T-helper 2 cell treated with Interferon-gamma antibody and Interleukin-4, amounts not matched to agents 5 μg/mL and 100 μg/mL, for 36 hours (primary cell): ENCODE measurements at regions not wholly inside any gene's neighbourhood (a gene's known extent, or its start where the extent isn't known, plus 50 kb on each side); places are given as distances from the start of the nearest gene placed in this dataset.
"Not testable (repeated sequence)": the region's sequence is repeated elsewhere in the genome, so short reads cannot be mapped to it uniquely, and the experiment has no call there.

Experiments used
- DNase-seq: peaks from one replicate; pipeline ENCODE4 v3.0.0; 2021; ENCODE audit warnings: low spot score
- H3K27ac Mint-ChIP-seq: one replicate; pipeline ENCODE4 v1.8.0; 2021; ENCODE audit warnings: mild to moderate bottlenecking, mixed read lengths
- H3K27me3 Mint-ChIP-seq: one replicate; pipeline ENCODE4 v1.8.0; 2021; ENCODE audit warnings: low read depth, mixed read lengths
- H3K36me3 Mint-ChIP-seq: one replicate; pipeline ENCODE4 v1.8.0; 2021; ENCODE audit warnings: low read depth, mixed read lengths
- H3K4me1 Mint-ChIP-seq: one replicate; pipeline ENCODE4 v1.8.0; 2021; ENCODE audit warnings: low read depth, mixed read lengths
- H3K4me3 Mint-ChIP-seq: one replicate; pipeline ENCODE4 v1.8.0; 2022; ENCODE audit warnings: mild to moderate bottlenecking, moderate library complexity, mixed read lengths
- H3K9me3 Mint-ChIP-seq: one replicate; pipeline ENCODE4 v1.8.0; 2021; ENCODE audit warnings: mixed read lengths

DNA sequence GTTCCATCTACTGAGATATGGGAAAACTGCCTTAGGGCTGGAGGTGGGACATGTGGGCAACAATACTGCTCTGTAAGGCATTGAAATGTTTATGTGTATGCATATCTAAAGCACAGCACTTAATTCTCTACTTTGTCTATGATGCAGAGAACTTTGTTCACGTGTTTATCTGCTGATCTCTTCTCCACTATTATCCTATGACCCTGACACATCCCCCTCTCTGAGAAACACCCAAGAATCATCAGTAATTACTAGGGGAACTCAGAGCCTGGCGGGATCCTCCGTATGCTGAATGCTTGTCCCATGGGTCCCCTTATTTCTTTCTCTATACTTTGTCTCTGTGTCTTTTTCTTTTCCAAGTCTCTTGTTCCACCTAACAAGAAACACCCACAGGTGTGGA lies 63.8 kb downstream of the OR4A15 start:
- DNase-seq, H3K4me1 Mint-ChIP-seq, H3K4me3 Mint-ChIP-seq, H3K27me3 Mint-ChIP-seq, H3K27ac Mint-ChIP-seq, H3K36me3 Mint-ChIP-seq: not testable (repeated sequence)
- H3K9me3 Mint-ChIP-seq: peaks cover 40% of the 10 kb centered on the region

DNA sequence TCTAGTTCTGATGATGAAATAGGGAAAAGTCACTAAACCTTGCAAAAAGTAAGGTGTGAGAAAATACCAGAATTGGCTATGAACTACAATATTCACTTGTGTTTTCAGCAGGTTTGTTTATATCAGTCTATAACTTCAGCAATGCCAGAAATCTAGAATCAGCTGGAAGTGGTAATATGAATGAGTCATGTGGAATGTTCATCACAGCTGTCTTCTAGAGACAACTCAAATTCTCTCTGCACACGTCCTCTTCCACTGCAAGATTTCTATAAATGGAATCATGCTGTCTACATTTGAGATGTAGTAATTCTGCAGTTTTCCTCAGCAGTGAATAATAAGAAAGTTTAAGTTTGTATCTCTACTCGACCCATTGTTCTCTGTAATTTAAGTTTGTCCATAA lies 89.9 kb downstream of the OR4A15 start:
- H3K27ac Mint-ChIP-seq: no peak overlapping the region
- no peak for DNase-seq
- no peak overlapping the region for H3K4me3 Mint-ChIP-seq
- H3K9me3 Mint-ChIP-seq: peaks cover 37% of the 10 kb centered on the region
- no peaks in the 10 kb centered on the region for H3K27me3 Mint-ChIP-seq
- H3K36me3 Mint-ChIP-seq: no peaks in the 10 kb centered on the region
- no peaks in the 10 kb centered on the region for H3K4me1 Mint-ChIP-seq

- H3K27me3 Mint-ChIP-seq, H3K4me3 Mint-ChIP-seq, H3K27ac Mint-ChIP-seq, H3K4me1 Mint-ChIP-seq, DNase-seq, H3K36me3 Mint-ChIP-seq: not testable (repeated sequence)
- H3K9me3 Mint-ChIP-seq: peaks cover 25% of the 10 kb centered on the region
Observed at GRCh38 chr11:55459871-55460270, 92.1 kb downstream of the OR4A15 start.

- Mint-ChIP-seq H3K4me3 (no peak overlapping the region), H3K9me3 (peaks cover 41% of the 10 kb centered on the region), H3K27me3 (no peaks in the 10 kb centered on the region), H3K27ac (no peak overlapping the region), H3K36me3 (no peaks in the 10 kb centered on the region), H3K4me1 (no peaks in the 10 kb centered on the region)
- no peak for DNase-seq
Observed at GRCh38 chr11:55474321-55474720, 79.9 kb upstream of the OR4C15 start.

DNA sequence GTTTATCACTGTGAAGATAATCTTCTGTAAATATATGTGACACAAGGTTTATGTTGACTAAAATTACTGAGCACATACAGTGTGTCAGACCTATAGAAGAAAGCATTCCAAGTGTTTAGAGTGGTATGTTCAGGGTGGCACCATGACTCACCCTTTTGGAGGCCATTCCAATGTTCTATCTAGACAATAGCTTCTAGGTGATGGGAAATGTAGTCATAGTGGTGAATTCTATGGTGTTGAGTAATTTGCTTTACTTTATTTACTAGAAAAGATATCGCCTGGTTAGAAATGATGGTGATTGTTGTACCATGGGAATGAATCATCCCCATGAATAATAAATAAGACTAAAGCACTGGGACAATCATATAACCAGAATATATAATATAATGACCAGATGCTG lies 72.9 kb upstream of the OR4C15 start:
- Mint-ChIP-seq H3K27ac (no peak overlapping the region), H3K36me3 (no peaks in the 10 kb centered on the region), H3K4me3 (no peak overlapping the region), H3K27me3 (no peaks in the 10 kb centered on the region), H3K4me1 (no peaks in the 10 kb centered on the region), H3K9me3 (peaks cover 34% of the 10 kb centered on the region)
- no peak for DNase-seq

- H3K36me3 Mint-ChIP-seq: no peaks in the 10 kb centered on the region
- DNase-seq: no peak
- H3K4me1 Mint-ChIP-seq: no peaks in the 10 kb centered on the region
- H3K27me3 Mint-ChIP-seq: no peaks in the 10 kb centered on the region
- no peak overlapping the region for H3K27ac Mint-ChIP-seq
- H3K4me3 Mint-ChIP-seq: no peak overlapping the region
- H3K9me3 Mint-ChIP-seq: peaks cover 55% of the 10 kb centered on the region
Observed at GRCh38 chr11:55497068-55497467, 57.2 kb upstream of the OR4C15 start.

- Mint-ChIP-seq H3K27ac (no peak overlapping the region), H3K27me3 (no peaks in the 10 kb centered on the region), H3K9me3 (peaks cover 40% of the 10 kb centered on the region), H3K4me1 (no peaks in the 10 kb centered on the region), H3K36me3 (no peaks in the 10 kb centered on the region), H3K4me3 (no peak overlapping the region)
- no peak for DNase-seq
Observed at GRCh38 chr11:55501014-55501413, 53.3 kb upstream of the OR4C15 start.

- no peaks in the 10 kb centered on the region for H3K36me3 Mint-ChIP-seq
- H3K27me3 Mint-ChIP-seq: no peaks in the 10 kb centered on the region
- H3K9me3 Mint-ChIP-seq: peaks cover 28% of the 10 kb centered on the region
- no peak overlapping the region for H3K27ac Mint-ChIP-seq
- DNase-seq: no peak
- H3K4me1 Mint-ChIP-seq: no peaks in the 10 kb centered on the region
- H3K4me3 Mint-ChIP-seq: no peak overlapping the region
Observed at GRCh38 chr11:55503449-55503848, 50.8 kb upstream of the OR4C15 start.
